WTC11 (cell line): ENCODE measurements at regions not wholly inside any gene's neighbourhood (a gene's known extent, or its start where the extent isn't known, plus 50 kb on each side); places are given as distances from the start of the nearest gene placed in this dataset.
"Not testable (repeated sequence)": the region's sequence is repeated elsewhere in the genome, so short reads cannot be mapped to it uniquely, and the experiment has no call there.

ENCODE experiments used
- ATAC-seq: fragments of 200-7000 bp; cut with Tn5 transposase; 2 replicates; pipeline ENCODE4 v1.10.0; 2021; ENCODE audit warnings: mild to moderate bottlenecking, moderate library complexity
- CTCF ChIA-PET: fragments of 300-600 bp; sonication (Branson Sonifier 250); formaldehyde crosslinking; loops from one replicate; lab custom pipeline; 2021; ENCODE audit warnings: antibody characterized with exemption; lab: Charles Lee
- POLR2A ChIA-PET: fragments of 350-600 bp; sonication (Branson Sonifier 250); formaldehyde crosslinking; loops from one replicate; lab custom pipeline; 2021; ENCODE audit warnings: antibody characterized with exemption; lab: Charles Lee
- DNase-seq: peaks from one replicate; pipeline ENCODE4 v3.0.0; 2021; ENCODE audit warnings: low spot score
- H3K27ac Mint-ChIP-seq: 2 replicates; pipeline ENCODE4 v1.8.0; 2021; ENCODE audit warnings: mixed read lengths
- H3K27me3 Mint-ChIP-seq: 2 replicates; pipeline ENCODE4 v1.8.0; 2021; ENCODE audit warnings: low read depth, mild to moderate bottlenecking, moderate library complexity, mixed read lengths
- H3K36me3 Mint-ChIP-seq: 2 replicates; pipeline ENCODE4 v1.8.0; 2021; ENCODE audit warnings: mixed read lengths
- H3K4me1 Mint-ChIP-seq: 2 replicates; pipeline ENCODE4 v1.8.0; 2022; ENCODE audit warnings: mixed read lengths
- H3K4me3 Mint-ChIP-seq: 2 replicates; pipeline ENCODE4 v1.8.0; 2021; ENCODE audit warnings: mild to moderate bottlenecking, moderate library complexity, mixed read lengths
- H3K9me3 Mint-ChIP-seq: 2 replicates; pipeline ENCODE4 v1.8.0; 2021; ENCODE audit warnings: mixed read lengths
- E2F4 ChIP-seq: sonication (generic); formaldehyde crosslinking; IDR thresholded peaks from 2 replicates; pipeline ENCODE4 v1.8.1; 2022; ENCODE audit warnings: low read depth, mild to moderate bottlenecking, moderate library complexity, missing genetic modification reagents, borderline replicate concordance
- E2F5 ChIP-seq: sonication (generic); formaldehyde crosslinking; IDR thresholded peaks from 2 replicates; pipeline ENCODE4 v1.8.1; 2022; ENCODE audit warnings: mild to moderate bottlenecking, moderate library complexity, missing genetic modification reagents
- ESRRA ChIP-seq: sonication (generic); formaldehyde crosslinking; IDR thresholded peaks from 2 replicates; pipeline ENCODE4 v1.8.1; 2022; ENCODE audit warnings: mild to moderate bottlenecking, missing genetic modification reagents, borderline replicate concordance
- ETV6 ChIP-seq: sonication (generic); formaldehyde crosslinking; IDR thresholded peaks from 2 replicates; pipeline ENCODE4 v1.8.1; 2022; ENCODE audit warnings: mild to moderate bottlenecking, missing genetic modification reagents
- FOXP1 ChIP-seq: sonication (generic); formaldehyde crosslinking; IDR thresholded peaks from 2 replicates; pipeline ENCODE4 v1.8.0; 2022; ENCODE audit warnings: missing genetic modification reagents, mild to moderate bottlenecking, moderate library complexity, borderline replicate concordance
- HMGA2 ChIP-seq: fragments of 250-450 bp; sonication (Bioruptor Pico); IDR thresholded peaks from 2 replicates; pipeline ENCODE4 v1.4.0; 2021; ENCODE audit warnings: mild to moderate bottlenecking, moderate library complexity
- HMGXB4 ChIP-seq: sonication (generic); formaldehyde crosslinking; IDR thresholded peaks from 2 replicates; pipeline ENCODE4 v1.8.1; 2023; ENCODE audit warnings: mild to moderate bottlenecking, moderate library complexity, missing genetic modification reagents
- KAT7 ChIP-seq: sonication (generic); formaldehyde crosslinking; IDR thresholded peaks from 2 replicates; pipeline ENCODE4 v1.8.1; 2023; ENCODE audit warnings: missing genetic modification reagents, mild to moderate bottlenecking, borderline replicate concordance
- MXD4 ChIP-seq: fragments of 250-450 bp; sonication (Bioruptor Pico); IDR thresholded peaks from 2 replicates; pipeline ENCODE4 v1.8.0; 2021; ENCODE audit warnings: mild to moderate bottlenecking, moderate library complexity, borderline replicate concordance
- NFATC4 ChIP-seq: fragments of 250-450 bp; sonication (Bioruptor Pico); IDR thresholded peaks from 2 replicates; pipeline ENCODE4 v1.9.0; 2021; ENCODE audit warnings: mild to moderate bottlenecking
- SOX15 ChIP-seq: fragments of 250-450 bp; sonication (Bioruptor Pico); IDR thresholded peaks from 2 replicates; pipeline ENCODE4 v1.9.0; 2021; ENCODE audit warnings: mild to moderate bottlenecking
- TCF7 ChIP-seq: sonication (generic); formaldehyde crosslinking; IDR thresholded peaks from 2 replicates; pipeline ENCODE4 v1.8.0; 2022; ENCODE audit warnings: mild to moderate bottlenecking, low read depth, missing genetic modification reagents, moderate library complexity
- TEAD4 ChIP-seq: sonication (generic); formaldehyde crosslinking; IDR thresholded peaks from 2 replicates; pipeline ENCODE4 v1.8.0; 2022; ENCODE audit warnings: mild to moderate bottlenecking, missing genetic modification reagents
- TP53 ChIP-seq: sonication (generic); formaldehyde crosslinking; IDR thresholded peaks from 2 replicates; pipeline ENCODE4 v1.8.1; 2023; ENCODE audit warnings: mild to moderate bottlenecking, missing genetic modification reagents
- ZBTB21 ChIP-seq: sonication (generic); formaldehyde crosslinking; IDR thresholded peaks from 2 replicates; pipeline ENCODE4 v1.8.1; 2023; ENCODE audit warnings: mild to moderate bottlenecking, missing genetic modification reagents, borderline replicate concordance
- ZBTB43 ChIP-seq: sonication (generic); formaldehyde crosslinking; IDR thresholded peaks from 2 replicates; pipeline ENCODE4 v1.8.1; 2023; ENCODE audit warnings: mild to moderate bottlenecking, missing genetic modification reagents
- ZMAT4 ChIP-seq: fragments of 250-450 bp; sonication (Bioruptor Pico); IDR thresholded peaks from 2 replicates; pipeline ENCODE4 v1.9.0; 2021; ENCODE audit warnings: mild to moderate bottlenecking
- ZNF121 ChIP-seq: sonication (generic); formaldehyde crosslinking; IDR thresholded peaks from 2 replicates; pipeline ENCODE4 v1.8.0; 2023; ENCODE audit warnings: missing genetic modification reagents
- ZNF138 ChIP-seq: sonication (generic); formaldehyde crosslinking; conservative IDR thresholded peaks from 2 replicates; pipeline ENCODE4 v1.8.1; 2022; ENCODE audit warnings: mild to moderate bottlenecking, moderate library complexity, missing genetic modification reagents
- ZNF263 ChIP-seq: sonication (generic); formaldehyde crosslinking; IDR thresholded peaks from 2 replicates; pipeline ENCODE4 v1.8.1; 2022; ENCODE audit warnings: low read depth, mild to moderate bottlenecking, moderate library complexity, missing genetic modification reagents
- ZNF396 ChIP-seq: fragments of 250-450 bp; sonication (Bioruptor Pico); IDR thresholded peaks from 2 replicates; pipeline ENCODE4 v1.8.0; 2021; ENCODE audit warnings: mild to moderate bottlenecking, moderate library complexity, borderline replicate concordance
- ZNF532 ChIP-seq: fragments of 250-450 bp; sonication (Bioruptor Pico); IDR thresholded peaks from 2 replicates; pipeline ENCODE4 v1.9.0; 2021; ENCODE audit warnings: mild to moderate bottlenecking, borderline replicate concordance
- ZNF671 ChIP-seq: fragments of 250-450 bp; sonication (Bioruptor Pico); IDR thresholded peaks from 2 replicates; pipeline ENCODE4 v1.8.0; 2021; ENCODE audit warnings: mild to moderate bottlenecking

GRCh38 chr3:144968750-144969350 lies 997.2 kb downstream of the DIPK2A start (continued):
- TF ChIP-seq MXD4 (no peak), E2F5 (CRISPR knock-in tag) (no peak)

- Mint-ChIP-seq H3K9me3 (peaks cover 32% of the 10 kb centered on the region), H3K36me3 (peaks cover 30% of the 10 kb centered on the region)
- H3K4me3 Mint-ChIP-seq, H3K4me1 Mint-ChIP-seq, H3K27me3 Mint-ChIP-seq, POLR2A ChIA-PET, CTCF ChIA-PET, DNase-seq, H3K27ac Mint-ChIP-seq, ATAC-seq: not testable (repeated sequence)
Measured at GRCh38 chr3:144984481-144984880, 1012.9 kb downstream of the DIPK2A start.

GRCh38 chr3:144989807-144990206 lies 1018.2 kb downstream of the DIPK2A start:
- CTCF ChIA-PET = no interaction called here
- DNase-seq (no peak), ATAC-seq (no peak)
- TF ChIP-seq ESRRA (CRISPR knock-in tag) (no peak), ZBTB43 (no peak), NFATC4 (no peak), TEAD4 (CRISPR knock-in tag) (no peak), SOX15 (no peak), TP53 (CRISPR knock-in tag) (no peak), ZNF263 (no peak), FOXP1 (CRISPR knock-in tag) (no peak), KAT7 (CRISPR knock-in tag) (no peak), HMGA2 (CRISPR knock-in tag) (no peak), ETV6 (no peak), ZBTB21 (no peak), ZNF396 (CRISPR knock-in tag) (no peak)
- TF ChIP-seq, all 79 proteins: peak for 0
- H3K4me1 Mint-ChIP-seq = peaks cover 7% of the 10 kb centered on the region
- H3K27me3 Mint-ChIP-seq = no peaks in the 10 kb centered on the region
- POLR2A ChIA-PET = no interaction called here
- H3K9me3 Mint-ChIP-seq = peaks cover 15% of the 10 kb centered on the region
- H3K4me3 Mint-ChIP-seq = no peak overlapping the region
- H3K27ac Mint-ChIP-seq = no peak overlapping the region
- peaks cover 5% of the 10 kb centered on the region for H3K36me3 Mint-ChIP-seq

GRCh38 chr3:144995856-144996255 lies 1024.2 kb downstream of the DIPK2A start:
- no peak overlapping the region for H3K4me3 Mint-ChIP-seq
- CTCF ChIA-PET = no interaction called here
- H3K36me3 Mint-ChIP-seq = no peaks in the 10 kb centered on the region; the same call in 1 of the 2 replicates
- H3K9me3 Mint-ChIP-seq = peaks cover 30% of the 10 kb centered on the region
- H3K4me1 Mint-ChIP-seq = no peaks in the 10 kb centered on the region
- H3K27me3 Mint-ChIP-seq = no peaks in the 10 kb centered on the region
- H3K27ac Mint-ChIP-seq = no peak overlapping the region
- ATAC-seq (no peak), DNase-seq (no peak)
- POLR2A ChIA-PET = no interaction called here
- TF ChIP-seq TCF7 = no peak
- TF ChIP-seq HMGXB4 (CRISPR knock-in tag) = no peak
- no peak for TF ChIP-seq TP53 (CRISPR knock-in tag)
- TF ChIP-seq E2F4 (CRISPR knock-in tag) = no peak
- TF ChIP-seq ZNF138 (CRISPR knock-in tag) = no peak
- TF ChIP-seq ZMAT4 = no peak
- TF ChIP-seq SOX15 = no peak
- no peak for TF ChIP-seq ZNF121 (CRISPR knock-in tag)
- TF ChIP-seq ZNF671 (CRISPR knock-in tag) = no peak
- no peak for TF ChIP-seq ZNF532
